HG03571 (cell line): ENCODE measurements at regions not wholly inside any gene's neighbourhood (a gene's known extent, or its start where the extent isn't known, plus 50 kb on each side); places are given as distances from the start of the nearest gene placed in this dataset.
"Not testable (repeated sequence)": the region's sequence is repeated elsewhere in the genome, so short reads cannot be mapped to it uniquely, and the experiment has no call there.

Experiments used
- ATAC-seq: cut with Tn5 transposase; IDR thresholded peaks from one replicate; pipeline ENCODE4 v1.9.1; 2021; ENCODE audit not compliant: unreplicated experiment

GRCh38 chr5:154626876-154627557 is 128.2 kb upstream of the LARP1 start:
- ATAC-seq = no peak

- no peak for ATAC-seq
These were observed 130.1 kb upstream of the LARP1 start for GRCh38 chr5:154625031-154625430.

- ATAC-seq = no peak
These were observed 130.8 kb upstream of the LARP1 start for GRCh38 chr5:154624341-154624740.

GRCh38 chr5:154620411-154620810 is 134.8 kb upstream of the LARP1 start:
- ATAC-seq = no peak

GRCh38 chr5:154618696-154619095 is 136.5 kb upstream of the LARP1 start:
- no peak for ATAC-seq

GRCh38 chr5:154614595-154614994 is 136.6 kb upstream of the HAND1 start:
- no peak for ATAC-seq

GRCh38 chr5:154614125-154614524 is 136.1 kb upstream of the HAND1 start:
- no peak for ATAC-seq

- no peak for ATAC-seq
These were observed 134.6 kb upstream of the HAND1 start for GRCh38 chr5:154612666-154613065.

- ATAC-seq = no peak
These were observed 133.3 kb upstream of the HAND1 start for GRCh38 chr5:154611341-154611767.

GRCh38 chr5:154610321-154611154 is 132.5 kb upstream of the HAND1 start:
- peak; percentile 87 for ATAC-seq

GRCh38 chr5:154609251-154609650 is 131.2 kb upstream of the HAND1 start:
- no peak for ATAC-seq

GRCh38 chr5:154608531-154609011 is 130.5 kb upstream of the HAND1 start:
- ATAC-seq = no peak

GRCh38 chr5:154607746-154608145 is 129.7 kb upstream of the HAND1 start:
- ATAC-seq = no peak

- ATAC-seq = no peak
These were observed 128.2 kb upstream of the HAND1 start for GRCh38 chr5:154606246-154606645.

GRCh38 chr5:154603953-154604679 is 126.1 kb upstream of the HAND1 start:
- ATAC-seq = no peak

- no peak for ATAC-seq
These were observed 125.5 kb upstream of the HAND1 start for GRCh38 chr5:154603485-154603884.

GRCh38 chr5:154603011-154603410 is 125.0 kb upstream of the HAND1 start:
- no peak for ATAC-seq

GRCh38 chr5:154601014-154601413 is 123.0 kb upstream of the HAND1 start:
- ATAC-seq = no peak

- ATAC-seq = no peak
These were observed 120.0 kb upstream of the HAND1 start for GRCh38 chr5:154598021-154598420.

- ATAC-seq = not testable (repeated sequence)
These were observed 118.8 kb upstream of the HAND1 start for GRCh38 chr5:154596844-154597243.

- ATAC-seq = no peak
These were observed 117.6 kb upstream of the HAND1 start for GRCh38 chr5:154595662-154596061.

GRCh38 chr5:154593796-154594195 is 115.8 kb upstream of the HAND1 start:
- no peak for ATAC-seq
